CD4-positive, alpha-beta T cell treated with Interleukin-4 for 1 hour (primary cell): ENCODE measurements at regions not wholly inside any gene's neighbourhood (a gene's known extent, or its start where the extent isn't known, plus 50 kb on each side); places are given as distances from the start of the nearest gene placed in this dataset.

Source experiments
- DNase-seq, 2 donors: peaks; one replicate each; pipeline ENCODE4 v3.0.0-alpha.2; 2020 to 2022

DNA sequence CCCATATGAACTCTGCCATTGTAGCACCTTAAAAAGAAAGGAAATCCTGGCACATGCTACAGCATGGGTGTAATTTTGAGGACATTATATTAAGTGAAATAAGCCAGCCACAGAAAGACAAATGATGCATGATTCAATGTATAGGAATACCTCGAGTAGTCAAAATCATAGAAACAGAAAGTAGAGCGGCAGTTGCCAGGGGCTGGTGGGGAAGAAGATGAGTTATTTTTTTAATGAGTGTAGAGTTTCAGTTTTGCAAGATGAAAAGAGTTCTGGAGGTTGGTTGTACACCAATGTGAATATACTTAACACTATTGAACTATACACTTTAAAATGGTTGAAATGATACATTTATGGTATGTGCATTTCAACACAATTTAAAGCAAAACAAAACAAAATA, 133.0 kb downstream of the ZDHHC21 start:
- no peak for DNase-seq

DNA sequence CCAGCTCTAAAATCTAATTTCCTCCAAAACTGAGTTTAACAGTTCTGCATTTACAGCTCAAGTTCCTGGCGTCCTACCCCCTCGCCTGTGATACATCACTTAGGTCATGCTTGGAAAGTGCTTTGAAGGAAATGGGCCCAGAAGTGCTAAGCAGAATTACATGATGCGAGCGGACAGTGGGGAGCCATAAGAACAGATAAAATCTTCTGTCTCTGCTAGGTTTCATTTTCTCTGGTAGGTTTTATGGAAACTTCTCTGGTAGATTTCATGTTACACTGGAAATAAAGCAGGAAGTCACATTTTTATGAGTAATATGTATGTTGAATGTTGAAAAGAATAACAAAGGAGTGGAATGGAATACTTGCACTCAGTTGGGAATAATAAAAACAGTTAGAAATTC, 138.3 kb downstream of the ZDHHC21 start:
- no peak for DNase-seq

DNA sequence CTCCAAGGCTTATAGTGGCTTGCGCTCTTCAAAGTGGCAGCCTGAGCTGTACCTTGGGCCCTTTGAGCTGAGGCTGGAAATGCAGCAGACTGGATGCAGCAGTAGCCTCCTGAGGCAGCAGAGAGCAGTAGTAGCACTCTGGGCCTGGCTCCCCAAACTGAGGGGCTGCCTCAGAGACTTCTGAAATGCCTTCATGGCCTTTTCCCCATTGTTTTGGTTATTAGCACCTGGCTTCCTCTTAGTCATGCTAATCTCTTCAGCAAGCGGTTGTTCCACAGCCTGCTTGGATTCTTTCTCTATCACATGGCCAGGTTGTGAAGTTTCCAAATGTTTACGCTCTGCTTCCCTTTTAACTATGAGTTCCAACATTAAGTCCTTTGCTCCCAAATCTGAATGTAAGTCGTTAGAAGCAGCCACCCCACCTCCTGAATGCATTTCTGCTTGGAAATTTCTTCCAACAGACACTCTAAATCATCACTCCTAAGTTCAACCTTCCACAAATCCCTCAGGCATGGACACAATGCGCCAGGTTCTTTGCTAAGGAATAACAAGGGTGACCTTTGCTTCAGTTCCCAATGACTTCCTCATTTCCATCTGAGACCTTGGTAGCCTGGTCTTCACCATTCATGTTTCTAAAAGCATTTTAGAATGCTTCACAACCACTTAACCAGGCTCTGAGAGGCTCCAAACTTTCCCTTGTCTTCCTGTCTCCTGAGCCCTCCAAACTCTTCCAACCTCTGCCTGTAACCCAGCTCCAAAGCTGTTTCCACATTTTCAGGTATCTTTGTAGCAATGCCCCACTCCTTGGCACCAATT, 145.8 kb downstream of the ZDHHC21 start:
- no peak for DNase-seq

DNA sequence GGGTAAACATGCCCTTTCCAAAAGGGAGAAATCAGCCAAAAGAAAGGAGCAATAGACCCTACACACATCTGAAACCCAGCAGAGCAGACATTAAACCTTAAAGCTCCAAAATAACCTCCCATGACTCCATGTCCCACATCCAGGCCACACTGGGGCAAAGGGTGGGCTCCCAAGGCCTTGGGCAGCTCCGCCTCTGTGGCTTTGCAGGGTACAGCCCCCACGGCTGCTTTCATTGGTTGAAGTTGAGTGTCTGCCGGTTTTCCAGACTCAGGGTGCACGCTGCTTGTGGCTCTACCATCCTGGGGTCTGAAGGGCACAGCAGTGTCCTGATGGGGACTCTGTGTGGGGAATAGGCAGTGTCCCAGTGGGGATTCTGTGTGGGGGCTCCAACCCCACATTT, 146.5 kb downstream of the ZDHHC21 start:
- DNase-seq: no peak

DNA sequence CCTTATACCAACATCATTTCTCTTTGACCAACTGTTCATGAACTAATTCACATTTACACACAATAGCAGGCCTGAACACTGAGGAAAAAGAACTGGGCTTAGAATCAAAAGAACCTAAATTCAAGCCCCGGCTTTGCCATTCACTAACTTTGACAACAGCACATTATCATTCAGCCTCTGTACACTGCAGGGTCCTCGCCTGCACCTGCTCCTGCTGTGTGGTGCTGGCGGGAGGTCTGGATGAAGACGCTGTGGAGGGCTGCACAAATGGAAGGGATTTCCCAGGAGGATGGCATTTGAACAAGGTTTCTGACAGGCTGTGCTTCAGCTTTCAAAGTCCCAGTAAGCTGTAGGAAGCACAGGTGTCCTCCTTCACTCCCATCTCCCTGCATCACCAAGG, 151.2 kb downstream of the ZDHHC21 start:
- DNase-seq: no peak

DNA sequence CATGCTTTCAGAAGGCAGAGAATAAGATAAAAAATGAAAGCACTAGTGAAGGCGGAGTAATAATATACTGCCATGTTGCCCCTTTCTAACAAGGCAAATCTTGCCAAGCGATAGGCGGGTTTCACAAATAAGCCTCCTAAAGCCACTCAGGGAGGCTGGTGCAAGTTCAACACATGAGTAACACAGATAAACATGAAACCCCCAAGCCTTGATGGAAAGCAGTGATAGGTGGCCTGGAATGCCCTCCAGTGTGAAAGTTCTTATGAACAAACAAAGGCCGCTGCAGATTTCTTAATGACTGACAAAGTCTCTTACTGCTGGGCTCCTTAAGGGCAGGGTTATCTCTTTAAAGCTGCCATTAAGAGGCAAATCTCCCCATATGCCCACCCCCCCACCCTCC, 154.7 kb downstream of the ZDHHC21 start:
- DNase-seq: no peak

DNA sequence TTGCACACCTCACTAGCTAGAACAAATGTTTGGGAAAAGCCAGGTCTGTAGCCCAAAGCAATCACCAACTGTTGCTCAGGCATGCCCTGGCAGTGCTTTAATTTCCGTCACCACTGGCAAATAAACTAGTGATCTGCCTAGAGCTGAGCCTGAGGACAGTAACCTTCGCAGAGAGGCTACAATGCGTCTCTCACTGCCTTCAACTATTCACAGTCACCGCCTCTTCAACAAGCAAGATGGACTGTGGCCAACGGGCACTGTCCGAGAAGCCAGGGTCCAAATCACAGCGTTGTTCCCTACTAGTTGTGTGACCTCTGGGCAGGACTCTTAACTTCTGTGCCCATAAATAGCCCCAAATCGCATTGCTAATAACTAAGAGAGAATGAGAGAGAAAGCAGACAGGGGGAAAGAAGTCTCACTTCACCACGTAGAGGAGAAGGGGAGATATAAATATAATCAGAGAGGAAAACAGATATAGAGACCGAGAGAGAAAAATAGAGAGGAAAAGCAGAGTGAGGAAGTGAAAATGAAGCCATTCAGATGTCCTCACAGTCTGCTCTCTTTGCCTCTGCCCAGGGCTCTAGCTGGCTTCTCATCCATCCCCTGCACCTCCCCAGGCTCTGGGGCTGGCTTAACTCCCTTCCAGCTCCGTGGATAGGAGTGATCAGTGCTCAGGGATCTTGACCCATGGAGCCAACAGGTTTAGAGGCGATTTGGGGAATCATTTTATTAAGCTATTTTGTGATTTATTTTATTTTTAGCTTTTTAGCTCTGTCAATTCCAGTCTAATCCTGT, 157.9 kb downstream of the ZDHHC21 start:
- no peak for DNase-seq

DNA sequence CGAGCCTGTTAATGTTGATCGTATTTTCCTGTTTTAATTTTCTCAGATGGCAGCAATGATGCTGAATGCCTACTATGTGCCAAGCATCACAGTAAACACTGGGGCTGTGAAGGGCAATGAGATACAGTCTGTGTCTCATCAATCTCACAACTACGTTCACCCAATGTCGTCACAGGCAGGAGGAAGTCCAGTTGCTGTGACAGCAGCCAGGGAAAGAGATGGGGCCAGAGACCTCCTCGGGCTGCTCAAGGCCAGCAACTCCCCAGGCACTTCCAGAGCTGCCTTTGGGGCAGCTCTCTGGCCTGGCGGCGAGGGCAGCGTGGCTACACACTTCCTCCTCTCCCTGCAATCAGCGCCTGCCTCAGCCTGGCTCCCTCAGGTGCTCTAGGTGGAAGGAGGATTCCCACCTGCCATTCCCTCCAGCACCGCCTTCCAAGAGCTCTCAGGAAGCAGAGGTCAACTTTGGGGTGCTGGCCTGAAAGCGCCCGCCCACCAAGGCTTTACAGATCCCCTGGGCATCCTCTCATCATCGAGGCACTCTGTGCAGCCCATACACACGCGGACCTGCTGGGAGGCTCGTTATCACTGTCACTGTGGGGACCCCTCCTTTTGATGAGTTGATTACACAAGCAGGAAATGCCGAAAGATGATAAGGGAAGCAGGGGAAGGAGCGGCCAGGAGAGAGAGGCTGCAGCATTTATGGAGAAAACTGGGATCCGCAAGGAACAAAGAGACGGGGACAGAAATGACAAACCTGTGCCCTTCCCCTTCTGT, 159.2 kb downstream of the ZDHHC21 start:
- no peak for DNase-seq

DNA sequence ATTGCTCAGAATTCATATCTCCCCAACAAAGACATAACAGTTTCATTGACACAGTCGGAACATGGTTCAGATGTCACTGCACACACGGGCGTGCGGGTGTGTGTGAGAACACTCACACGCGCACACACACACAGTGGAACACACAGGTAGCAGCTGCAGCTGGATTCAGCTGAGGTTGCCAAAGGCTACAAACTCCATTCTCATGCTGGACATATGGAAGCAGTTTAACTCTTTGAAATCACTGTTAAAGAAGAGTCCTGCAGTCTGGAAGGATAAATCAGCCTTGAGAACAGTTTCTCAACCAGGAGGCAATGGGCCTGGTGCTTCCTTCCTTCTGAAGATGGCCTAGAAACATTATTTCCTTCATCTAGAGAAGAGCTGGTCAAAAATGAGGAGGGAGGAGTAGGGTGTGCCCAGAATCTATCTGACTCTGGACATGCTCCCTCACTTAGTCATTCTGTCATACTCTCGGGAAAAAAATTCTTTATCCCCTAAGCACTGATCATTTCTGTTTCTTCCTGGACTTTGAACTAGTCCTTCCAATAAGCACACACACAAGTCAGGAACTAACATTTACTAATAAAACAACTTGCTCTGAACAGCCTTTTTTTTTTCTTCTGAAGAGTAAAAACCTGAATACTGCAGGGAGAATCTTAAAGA, 160.6 kb downstream of the ZDHHC21 start:
- no peak for DNase-seq

DNA sequence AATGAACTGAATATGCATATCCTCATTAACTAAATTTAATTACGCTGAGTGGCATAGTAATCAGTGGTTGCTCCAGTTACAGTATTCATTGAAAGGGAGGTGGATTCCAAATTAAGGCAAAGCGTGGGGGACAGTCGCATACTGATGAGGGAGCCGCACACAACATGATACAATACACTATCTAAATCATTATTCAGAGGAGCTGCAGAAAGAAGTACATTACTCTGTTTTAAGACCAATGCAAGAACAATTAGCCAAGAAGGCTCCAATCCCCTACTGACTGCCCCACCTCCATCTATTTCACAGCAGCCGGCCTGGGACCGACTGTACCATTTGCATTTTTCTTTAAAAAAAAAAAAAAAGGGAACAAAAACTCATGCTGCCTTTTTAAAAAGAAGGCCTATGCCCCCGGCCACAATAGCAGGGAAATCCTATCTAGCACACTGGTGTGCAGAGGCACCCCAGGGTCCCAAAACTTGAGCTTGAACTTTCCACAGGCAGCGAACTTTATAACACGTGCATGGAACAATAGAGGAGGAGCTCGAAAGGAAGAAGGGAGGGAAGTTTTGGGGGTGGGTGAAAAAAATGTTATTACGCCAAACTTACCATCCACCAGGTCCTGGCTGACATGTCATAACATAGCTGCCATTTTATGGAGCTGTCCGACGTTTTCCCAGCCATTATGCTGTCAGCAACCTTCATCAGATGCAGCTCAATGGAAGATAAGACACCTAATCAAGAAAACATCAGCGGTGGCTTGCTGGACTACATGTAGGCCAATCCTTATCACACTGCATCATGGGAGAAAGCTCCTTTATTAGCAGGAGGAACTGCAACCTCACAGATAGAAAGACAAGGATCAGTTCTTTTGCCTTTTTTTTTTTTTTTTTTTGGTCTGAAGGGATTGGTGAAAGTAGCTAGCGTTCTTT, 161.6 kb downstream of the ZDHHC21 start:
- DNase-seq: no peak

DNA sequence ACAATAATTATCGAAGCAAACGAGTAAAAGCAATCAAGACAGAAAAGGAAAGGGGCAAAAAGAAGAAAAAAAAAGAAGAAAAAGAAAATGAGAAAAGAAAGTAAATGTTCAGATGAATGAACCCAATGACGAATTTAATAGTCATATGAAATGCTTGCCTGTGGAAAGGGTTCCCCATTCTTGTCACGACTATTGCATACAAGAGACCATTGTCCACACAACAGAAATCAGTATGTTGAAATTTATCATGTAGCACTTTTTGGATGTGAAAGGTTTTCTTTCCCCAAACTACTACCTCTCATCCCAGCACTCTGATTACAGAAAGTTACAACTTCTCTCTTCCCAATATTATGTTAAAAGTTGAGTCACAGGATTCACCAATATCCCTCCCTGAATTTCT, 162.4 kb downstream of the ZDHHC21 start:
- DNase-seq: no peak

DNA sequence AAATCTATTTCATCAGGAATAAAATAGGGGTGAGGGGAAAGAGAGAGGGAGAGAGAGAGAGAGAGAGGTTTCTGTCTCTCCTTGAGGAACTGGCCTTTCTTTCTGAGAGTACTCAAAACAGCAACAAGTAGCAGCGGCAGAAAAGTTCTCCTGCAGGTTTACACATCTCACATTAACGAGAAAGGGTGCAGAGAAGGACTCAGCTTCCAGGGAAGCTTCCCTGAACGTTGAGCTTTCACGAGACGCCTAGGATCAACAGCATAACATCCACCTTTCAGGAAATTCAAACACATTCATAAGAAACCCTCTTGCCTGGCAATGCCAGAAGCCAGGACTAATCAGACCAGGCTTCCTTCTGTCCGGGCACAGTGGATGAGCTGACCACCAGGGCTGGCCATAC, 162.9 kb downstream of the ZDHHC21 start:
- DNase-seq: no peak

DNA sequence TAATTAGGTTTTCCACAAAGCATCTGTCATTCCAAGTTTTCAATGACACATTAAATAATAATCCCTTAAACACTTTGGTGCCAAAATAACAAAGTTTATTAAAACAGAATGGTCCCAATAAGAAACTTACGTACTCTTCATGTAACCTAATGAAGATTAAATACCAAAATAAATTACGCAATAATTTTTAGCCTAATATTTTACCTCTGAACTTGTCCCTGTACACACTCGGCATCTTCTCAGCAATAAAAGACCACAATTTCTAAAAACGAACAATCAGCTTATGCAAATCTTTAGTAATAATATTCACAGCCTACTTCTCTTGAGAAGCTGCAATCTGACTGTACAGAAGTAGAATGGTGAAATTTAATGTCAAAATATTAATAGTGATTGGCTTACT, 163.6 kb downstream of the ZDHHC21 start:
- DNase-seq: no peak

DNA sequence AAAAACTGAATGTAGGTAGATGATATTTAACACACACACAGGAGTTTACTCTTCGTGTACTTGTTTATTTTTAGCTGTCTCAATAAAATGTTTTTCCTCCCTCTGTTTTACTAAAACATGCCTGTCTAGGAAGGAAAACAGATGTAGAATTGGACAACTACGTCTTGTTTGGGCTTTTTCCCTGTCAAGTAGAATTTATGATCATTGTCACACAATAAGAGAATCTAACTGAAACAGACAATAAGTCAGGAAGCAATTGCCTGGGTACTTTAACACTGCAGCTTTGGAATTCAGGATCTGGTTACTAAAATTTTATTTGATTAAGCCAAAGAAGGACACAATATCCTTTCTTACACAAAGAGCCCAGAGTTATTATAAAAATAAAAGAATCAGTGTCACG, 164.2 kb downstream of the ZDHHC21 start:
- DNase-seq: no peak

DNA sequence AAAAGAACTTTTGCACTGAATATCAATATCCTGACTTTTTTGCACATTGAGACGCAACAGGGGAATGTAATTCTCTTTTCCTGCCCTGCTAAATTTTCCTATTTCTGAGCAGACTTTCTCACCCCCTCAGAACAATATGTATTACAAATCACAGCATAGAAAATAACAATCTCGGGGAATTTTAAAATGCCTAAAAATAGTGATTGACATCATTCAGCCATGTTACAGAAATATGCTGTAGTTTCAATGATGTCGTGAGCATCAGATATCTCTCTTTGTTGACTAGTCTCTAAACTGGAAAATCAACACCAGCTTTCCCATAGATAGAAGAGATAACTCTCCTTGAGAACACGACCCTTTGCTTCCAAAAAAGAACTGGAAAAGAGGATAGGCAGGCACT, 166.7 kb downstream of the ZDHHC21 start:
- no peak for DNase-seq

DNA sequence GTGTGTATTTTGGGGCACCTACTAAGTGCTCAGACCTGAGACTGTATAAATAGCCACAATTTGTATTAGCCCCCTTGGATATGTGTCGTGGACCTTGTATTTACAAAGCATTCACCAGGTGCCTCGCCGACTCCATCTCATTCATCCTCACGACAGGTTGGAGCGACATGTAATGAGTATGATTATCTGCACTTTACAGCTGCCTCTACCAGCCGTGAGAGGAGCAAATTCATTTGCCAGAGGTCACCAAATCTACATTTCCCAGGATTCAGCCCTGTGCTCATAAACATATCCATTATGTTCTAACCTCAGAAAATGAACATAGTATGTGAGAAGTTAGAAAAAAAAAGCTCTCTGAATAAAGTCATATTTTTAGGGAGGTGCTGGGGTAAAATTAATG, 167.4 kb downstream of the ZDHHC21 start:
- DNase-seq: no peak

DNA sequence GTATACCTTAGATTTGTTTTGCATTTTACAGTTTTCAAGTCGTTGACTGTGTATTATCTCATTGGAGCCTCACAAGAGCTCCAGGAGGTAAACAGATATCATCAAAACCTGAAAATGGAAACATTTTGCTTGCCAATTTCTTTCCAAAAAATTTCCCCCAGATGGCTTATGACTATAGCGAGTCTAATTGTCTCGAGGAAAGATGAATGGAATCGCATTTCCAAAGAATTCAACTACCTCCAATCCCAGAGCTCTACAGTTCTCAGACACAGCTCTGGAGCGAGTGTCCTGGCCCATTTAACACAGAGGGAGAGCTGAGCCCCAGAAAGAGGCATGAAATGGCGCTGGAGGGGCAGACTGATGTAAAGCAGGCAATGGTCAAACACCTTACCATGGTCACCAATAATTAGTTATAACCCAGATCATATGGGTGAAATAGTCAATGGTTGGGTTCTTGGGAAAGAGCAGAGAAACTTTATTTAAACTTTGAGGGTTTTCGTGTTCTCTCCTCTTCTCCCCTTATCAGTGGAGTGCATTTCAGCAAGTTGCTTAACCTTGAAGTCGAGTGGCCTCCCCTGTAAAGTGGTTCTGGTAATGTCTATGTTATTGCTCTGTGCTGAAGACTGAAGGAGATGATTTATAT, 168.2 kb downstream of the ZDHHC21 start:
- no peak for DNase-seq

DNA sequence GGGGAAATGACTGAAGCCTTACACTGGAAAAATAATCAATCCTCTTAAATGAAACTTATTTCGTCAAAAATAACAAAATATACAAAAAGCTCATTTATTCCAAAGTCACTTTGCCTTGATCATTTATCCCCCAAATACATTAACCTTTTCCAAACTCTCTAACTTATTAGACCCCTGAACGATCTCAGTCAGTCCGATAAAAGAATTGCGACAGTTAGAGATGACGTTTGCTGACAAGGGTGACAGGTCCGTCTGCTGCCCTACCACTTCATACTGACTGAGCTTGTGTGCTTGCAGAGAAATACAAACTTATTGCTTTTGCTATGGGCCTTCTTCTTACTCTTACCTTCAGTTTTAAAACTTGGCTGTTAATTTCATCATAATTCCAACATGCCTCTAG, 169.7 kb downstream of the ZDHHC21 start:
- no peak for DNase-seq

DNA sequence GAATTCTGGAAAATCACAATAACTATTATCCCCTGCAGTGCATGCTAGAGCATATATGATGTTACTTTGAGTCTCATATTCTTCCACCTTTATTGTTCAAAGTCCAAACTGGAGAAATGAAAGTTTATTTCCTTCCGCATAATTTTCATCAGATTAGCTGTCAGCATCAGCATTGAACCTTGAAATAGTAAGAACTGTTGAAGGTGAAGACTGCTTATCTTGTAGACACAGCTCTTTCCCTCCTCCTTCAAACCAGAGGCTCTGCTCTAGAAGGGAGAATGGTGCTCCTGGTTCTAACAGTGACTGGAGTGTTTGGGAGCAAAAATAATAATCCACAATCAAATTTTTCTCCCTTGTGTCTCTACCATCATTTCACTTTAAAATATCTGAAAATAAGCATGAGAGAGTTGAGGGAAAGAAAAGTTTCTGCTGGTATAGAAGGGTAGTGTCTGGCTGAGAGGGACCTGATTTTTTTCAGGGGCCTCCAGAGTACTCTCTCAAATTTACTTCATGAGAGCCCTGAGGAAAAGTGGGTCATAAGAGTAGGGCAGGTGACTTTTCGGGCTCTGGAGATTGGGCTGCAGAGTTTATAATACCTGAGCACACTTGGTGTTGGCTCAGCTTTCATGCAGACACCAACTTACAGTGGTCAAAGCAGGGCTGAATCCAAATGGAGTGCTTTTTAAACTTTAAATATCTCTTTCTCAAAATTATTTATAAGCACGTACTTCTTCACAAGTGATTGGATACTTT, 170.4 kb downstream of the ZDHHC21 start:
- no peak for DNase-seq

DNA sequence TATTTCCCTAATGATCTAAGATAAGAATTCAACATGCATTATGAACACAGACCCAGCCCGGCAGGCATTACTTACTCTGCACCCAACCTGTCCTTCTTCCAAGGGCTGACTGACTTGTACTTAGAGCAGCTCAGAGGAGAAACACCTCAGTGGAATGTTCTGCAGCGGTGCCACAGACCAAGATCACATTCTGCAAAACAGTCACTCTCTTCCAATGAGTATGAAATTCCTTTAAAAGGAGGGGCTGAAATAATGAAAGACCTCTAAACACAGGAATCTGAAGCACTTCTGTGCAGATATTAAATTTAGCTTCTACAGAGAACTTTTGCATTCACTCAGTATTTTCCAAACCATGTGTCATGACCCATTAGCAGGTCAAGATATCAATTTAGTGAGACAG, 172.9 kb downstream of the ZDHHC21 start:
- no peak for DNase-seq
